GM23338 (cell line): ENCODE measurements at regions not wholly inside any gene's neighbourhood (a gene's known extent, or its start where the extent isn't known, plus 50 kb on each side); places are given as distances from the start of the nearest gene placed in this dataset.

Experiments
- ATAC-seq: fragments of 200-7000 bp; cut with Tn5 transposase; 3 replicates; pipeline ENCODE4 v1.9.1; 2020
- DNase-seq: peaks from one replicate; pipeline ENCODE4 v3.0.0-alpha.2; 2015; ENCODE audit warnings: low spot score
- H2AFZ ChIP-seq: fragments of 200-600 bp; sonication (generic); 2 replicates; pipeline ENCODE4 v1.8.0; 2016; ENCODE audit warnings: antibody characterized with exemption, mild to moderate bottlenecking, moderate library complexity
- H3F3A ChIP-seq: fragments of 200-600 bp; sonication (generic); replicated peaks from 2 replicates; pipeline ENCODE4 v1.8.0; 2017; ENCODE audit warnings: antibody characterized with exemption, mixed run types, low read depth
- H3K27ac ChIP-seq: fragments of 200-600 bp; sonication (generic); 2 replicates; pipeline ENCODE4 v1.6.1; 2016; ENCODE audit warnings: low read depth
- H3K27me3 ChIP-seq: fragments of 200-600 bp; sonication (generic); 2 replicates; pipeline ENCODE4 v1.8.0; 2016; ENCODE audit warnings: mild to moderate bottlenecking, mixed run types, moderate library complexity; ENCODE audit not compliant: insufficient read depth
- H3K36me3 ChIP-seq: fragments of 200-600 bp; sonication (generic); 2 replicates; pipeline ENCODE4 v1.8.0; 2016; ENCODE audit warnings: mild to moderate bottlenecking; ENCODE audit not compliant: insufficient read depth
- H3K4me1 ChIP-seq: fragments of 200-600 bp; sonication (generic); 2 replicates; pipeline ENCODE4 v1.8.0; 2016; ENCODE audit warnings: mild to moderate bottlenecking, moderate library complexity; ENCODE audit not compliant: insufficient read depth
- H3K4me2 ChIP-seq: fragments of 200-600 bp; sonication (generic); 2 replicates; pipeline ENCODE4 v1.7.1; 2017; ENCODE audit warnings: mixed run types
- H3K4me3 ChIP-seq: fragments of 200-600 bp; sonication (generic); 2 replicates; pipeline ENCODE4 v1.6.1; 2016; ENCODE audit warnings: mixed run types
- H3K79me2 ChIP-seq: fragments of 200-600 bp; sonication (generic); replicated peaks from 2 replicates; pipeline ENCODE4 v1.8.0; 2017; ENCODE audit warnings: mild to moderate bottlenecking; ENCODE audit not compliant: insufficient read depth
- H3K9me2 ChIP-seq: fragments of 200-600 bp; sonication (generic); 2 replicates; pipeline ENCODE4 v1.8.0; 2017; ENCODE audit not compliant: insufficient read depth
- H4K20me1 ChIP-seq: fragments of 200-600 bp; sonication (generic); replicated peaks from 2 replicates; pipeline ENCODE4 v1.8.0; 2017; ENCODE audit warnings: mild to moderate bottlenecking; ENCODE audit not compliant: insufficient read depth
- H3K27ac Mint-ChIP-seq: 2 replicates; pipeline ENCODE4 v1.8.0; 2020; ENCODE audit warnings: inconsistent platforms, mild to moderate bottlenecking, moderate library complexity, mixed read lengths
- H3K27me3 Mint-ChIP-seq: 3 replicates; pipeline ENCODE4 v1.8.0; 2022; ENCODE audit warnings: low read depth, mild to moderate bottlenecking, moderate library complexity, mixed read lengths, inconsistent platforms; ENCODE audit not compliant: insufficient read depth, poor library complexity
- H3K36me3 Mint-ChIP-seq: 3 replicates; pipeline ENCODE4 v1.8.0; 2021; ENCODE audit warnings: low read depth, mild to moderate bottlenecking, inconsistent platforms, moderate library complexity, mixed read lengths
- H3K4me1 Mint-ChIP-seq: 3 replicates; pipeline ENCODE4 v1.8.0; 2020; ENCODE audit warnings: mild to moderate bottlenecking, inconsistent platforms, mixed read lengths
- H3K4me3 Mint-ChIP-seq: 3 replicates; pipeline ENCODE4 v1.8.0; 2021; ENCODE audit warnings: moderate library complexity, mild to moderate bottlenecking, inconsistent platforms, mixed read lengths
- H3K9me3 Mint-ChIP-seq: 3 replicates; pipeline ENCODE4 v1.8.0; 2020; ENCODE audit warnings: moderate library complexity, mild to moderate bottlenecking, inconsistent platforms, mixed read lengths
- CREB1 ChIP-seq: fragments of 250-450 bp; sonication (Bioruptor Pico); IDR thresholded peaks from 2 replicates; pipeline ENCODE4 v1.5.0; 2020; ENCODE audit warnings: low read depth, mild to moderate bottlenecking, moderate library complexity
- CTCF ChIP-seq, 2 experiments: fragments of 200-600 bp in 1 of 2; sonication (generic) in 1 of 2; conservative IDR thresholded peaks; 2 replicates each; pipeline versions ENCODE4 v1.5.1 to v1.6.1; 2016 to 2017; ENCODE audit warnings: antibody characterized with exemption in 2 of 2, low read depth in 2 of 2, mild to moderate bottlenecking in 2 of 2, moderate library complexity in 1 of 2
- ETS1 ChIP-seq: IDR thresholded peaks from 2 replicates; pipeline ENCODE4 v1.6.1; 2016; ENCODE audit warnings: antibody characterized with exemption
- EZH2 ChIP-seq: fragments of 200-600 bp; sonication (generic); IDR thresholded peaks from one replicate; pipeline ENCODE4 v1.8.0; 2017; ENCODE audit warnings: antibody characterized with exemption, mild to moderate bottlenecking, low read depth; ENCODE audit not compliant: unreplicated experiment
- JUNB ChIP-seq: IDR thresholded peaks from one replicate; pipeline ENCODE4 v1.6.1; 2016; ENCODE audit warnings: antibody characterized with exemption; ENCODE audit not compliant: unreplicated experiment
- POLR2AphosphoS5 ChIP-seq: IDR thresholded peaks from 2 replicates; pipeline ENCODE4 v1.6.1; 2016; ENCODE audit warnings: antibody characterized with exemption, low read depth
- REST ChIP-seq: IDR thresholded peaks from one replicate; pipeline ENCODE4 v1.6.1; 2018; ENCODE audit warnings: antibody characterized with exemption; ENCODE audit not compliant: unreplicated experiment
- STAT1 ChIP-seq: IDR thresholded peaks from one replicate; pipeline ENCODE4 v1.6.1; 2016; ENCODE audit warnings: antibody characterized with exemption; ENCODE audit not compliant: unreplicated experiment
- ZNF114 ChIP-seq: fragments of 250-450 bp; sonication (Bioruptor Pico); IDR thresholded peaks from 2 replicates; pipeline ENCODE4 v1.5.0; 2020; ENCODE audit warnings: mild to moderate bottlenecking, moderate library complexity
- ZNF331 ChIP-seq: fragments of 250-450 bp; sonication (Bioruptor Pico); IDR thresholded peaks from 2 replicates; pipeline ENCODE4 v1.5.0; 2020; ENCODE audit warnings: low read depth, mild to moderate bottlenecking, moderate library complexity
- ZNF462 ChIP-seq: fragments of 250-450 bp; sonication (Bioruptor Pico); IDR thresholded peaks from 2 replicates; pipeline ENCODE4 v1.5.0; 2020; ENCODE audit warnings: mild to moderate bottlenecking, moderate library complexity

- TF ChIP-seq CTCF (conservative IDR thresholded peaks at IDR 0.05; ENCODE audit: low read depth in 2 of 2) = no peak
Measured at GRCh38 chr21:19018529-19018928, 614.9 kb upstream of the TMPRSS15 start (continued).

GRCh38 chr21:19022978-19023377 is 619.4 kb upstream of the TMPRSS15 start:
- ATAC-seq (no peak), DNase-seq (no peak)
- Mint-ChIP-seq H3K4me3 (no peak overlapping the region), H3K4me1 (no peaks in the 10 kb centered on the region), H3K27ac (no peak overlapping the region), H3K9me3 (peaks cover 3% of the 10 kb centered on the region; the same call in 1 of the 3 replicates), H3K36me3 (no peaks in the 10 kb centered on the region), H3K27me3 (peaks cover 2% of the 10 kb centered on the region)
- no peaks in the 10 kb centered on the region for H3F3A ChIP-seq
- no peaks in the 10 kb centered on the region for H3K79me2 ChIP-seq
- no peaks in the 10 kb centered on the region for H4K20me1 ChIP-seq
- no peak overlapping the region for H3K4me3 ChIP-seq
- H3K4me2 ChIP-seq = no peak overlapping the region
- no peaks in the 10 kb centered on the region for H3K36me3 ChIP-seq
- H3K9me2 ChIP-seq = peaks cover 3% of the 10 kb centered on the region; the same call in 1 of the 2 replicates
- no peaks in the 10 kb centered on the region for H3K27me3 ChIP-seq
- H3K4me1 ChIP-seq = no peaks in the 10 kb centered on the region
- H3K27ac ChIP-seq = no peak overlapping the region
- H2AFZ ChIP-seq = no peak overlapping the region
- no peak for TF ChIP-seq ZNF114 (CRISPR knock-in tag)
- no peak for TF ChIP-seq ZNF462 (CRISPR knock-in tag)
- TF ChIP-seq ETS1 = no peak
- no peak for TF ChIP-seq STAT1
- no peak for TF ChIP-seq REST
- TF ChIP-seq EZH2 = no peak
- TF ChIP-seq ZNF331 (CRISPR knock-in tag) = no peak
- no peak for TF ChIP-seq JUNB
- TF ChIP-seq CREB1 (CRISPR knock-in tag) = no peak
- no peak for TF ChIP-seq POLR2AphosphoS5
- TF ChIP-seq CTCF (conservative IDR thresholded peaks at IDR 0.05; ENCODE audit: low read depth in 2 of 2) = no peak
